Brain microvascular endothelial cell (primary cell): ENCODE measurements at regions not wholly inside any gene's neighbourhood (a gene's known extent, or its start where the extent isn't known, plus 50 kb on each side); places are given as distances from the start of the nearest gene placed in this dataset.

Experiments used
- DNase-seq: peaks from one replicate; pipeline ENCODE4 v3.0.0-alpha.2; 2020
- H3K27ac ChIP-seq: fragments of 250-450 bp; sonication (Bioruptor Pico); 2 replicates; pipeline ENCODE4 v1.5.1; 2020; ENCODE audit warnings: mild to moderate bottlenecking, moderate library complexity
- H3K27me3 ChIP-seq: fragments of 250-450 bp; sonication (Bioruptor Pico); replicated peaks from 2 replicates; pipeline ENCODE4 v1.5.1; 2020; ENCODE audit warnings: mild to moderate bottlenecking
- H3K36me3 ChIP-seq: fragments of 250-450 bp; sonication (Bioruptor Pico); replicated peaks from 2 replicates; pipeline ENCODE4 v1.5.1; 2020; ENCODE audit warnings: mild to moderate bottlenecking
- H3K4me3 ChIP-seq: 2 replicates; pipeline ENCODE4 v1.5.1; 2011; ENCODE audit warnings: low read depth, mild to moderate bottlenecking, control low read depth, low read length, moderate library complexity
- in situ Hi-C: cut with HindIII; loops from 2 replicates; pipeline ENCODE4 v1.10.0; 2017; ENCODE audit warnings: low sequenced_read_pairs, low pct_ligation_motif_present
- TF ChIP-seq, protein P1 (sequence below): IDR thresholded peaks from 2 replicates; pipeline ENCODE4 v1.5.1; 2011; ENCODE audit warnings: low read depth, mild to moderate bottlenecking, moderate library complexity, low read length, control low read depth, inconsistent platforms; ENCODE audit errors: missing control alignments

DNA sequence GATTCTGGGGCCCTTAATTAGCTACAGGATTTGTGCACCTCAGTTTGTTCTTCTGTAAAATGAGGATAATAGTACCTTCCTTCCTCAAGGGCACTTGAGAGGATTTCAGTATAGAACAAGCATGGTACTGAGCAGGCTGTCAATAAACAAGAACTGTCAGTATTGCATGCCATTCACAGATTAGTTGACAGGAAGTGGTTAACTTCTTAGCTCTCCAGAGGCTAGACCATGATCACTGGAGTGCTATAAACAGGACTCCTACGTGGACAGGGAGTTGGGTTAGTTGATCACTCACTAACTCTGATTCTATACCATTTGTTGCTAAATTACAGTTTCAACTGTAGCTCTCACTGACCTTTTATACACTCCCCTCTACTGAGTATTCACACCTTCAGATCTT lies 126.2 kb upstream of the DAB1 start:
- in situ Hi-C loops, result no loop called here
- no peak for DNase-seq
- Histone ChIP-seq H3K27ac (no peak overlapping the region), H3K36me3 (no peaks in the 10 kb centered on the region), H3K27me3 (no peaks in the 10 kb centered on the region), H3K4me3 (no peak overlapping the region)
- TF ChIP-seq, protein P1, sequence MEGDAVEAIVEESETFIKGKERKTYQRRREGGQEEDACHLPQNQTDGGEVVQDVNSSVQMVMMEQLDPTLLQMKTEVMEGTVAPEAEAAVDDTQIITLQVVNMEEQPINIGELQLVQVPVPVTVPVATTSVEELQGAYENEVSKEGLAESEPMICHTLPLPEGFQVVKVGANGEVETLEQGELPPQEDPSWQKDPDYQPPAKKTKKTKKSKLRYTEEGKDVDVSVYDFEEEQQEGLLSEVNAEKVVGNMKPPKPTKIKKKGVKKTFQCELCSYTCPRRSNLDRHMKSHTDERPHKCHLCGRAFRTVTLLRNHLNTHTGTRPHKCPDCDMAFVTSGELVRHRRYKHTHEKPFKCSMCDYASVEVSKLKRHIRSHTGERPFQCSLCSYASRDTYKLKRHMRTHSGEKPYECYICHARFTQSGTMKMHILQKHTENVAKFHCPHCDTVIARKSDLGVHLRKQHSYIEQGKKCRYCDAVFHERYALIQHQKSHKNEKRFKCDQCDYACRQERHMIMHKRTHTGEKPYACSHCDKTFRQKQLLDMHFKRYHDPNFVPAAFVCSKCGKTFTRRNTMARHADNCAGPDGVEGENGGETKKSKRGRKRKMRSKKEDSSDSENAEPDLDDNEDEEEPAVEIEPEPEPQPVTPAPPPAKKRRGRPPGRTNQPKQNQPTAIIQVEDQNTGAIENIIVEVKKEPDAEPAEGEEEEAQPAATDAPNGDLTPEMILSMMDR, result no peak

GRCh38 chr1:57549300-57549699 lies 125.4 kb upstream of the DAB1 start:
- in situ Hi-C loops, result no loop called here

DNA sequence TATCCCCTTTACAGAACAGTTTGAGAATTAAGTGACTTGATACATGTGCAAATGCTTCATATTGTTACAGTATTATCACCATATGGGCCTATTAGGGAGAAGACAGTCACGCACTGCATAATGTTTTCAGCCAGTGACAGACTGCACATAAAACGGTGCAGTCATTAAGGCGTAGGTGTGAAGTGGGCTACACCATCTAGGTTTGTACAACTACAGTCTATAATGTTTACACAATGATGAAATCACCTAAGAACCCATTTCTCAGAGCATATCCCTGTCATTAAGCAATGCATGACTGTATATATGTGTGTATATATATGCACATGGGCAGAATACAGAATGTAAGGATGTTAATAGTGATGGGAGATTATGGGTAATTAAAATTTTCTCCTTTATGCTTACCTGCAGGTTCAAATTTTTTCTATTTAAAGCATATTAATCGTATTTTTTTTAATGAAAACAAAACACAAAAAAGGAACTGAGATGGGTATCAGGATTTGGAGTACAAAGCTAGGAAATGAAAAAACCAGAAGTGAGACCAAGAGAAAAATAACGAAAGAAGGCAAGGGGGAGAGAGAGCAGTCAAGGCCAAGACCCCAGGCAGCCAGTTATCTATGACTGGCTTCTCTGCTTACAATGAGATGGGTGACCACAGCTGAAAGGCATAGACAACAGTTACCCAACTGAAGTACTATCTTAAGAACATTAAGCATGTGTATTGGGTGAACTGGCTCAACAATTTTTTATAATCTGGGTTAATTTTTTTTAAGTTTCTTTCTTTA lies 122.9 kb upstream of the DAB1 start:
- DNase-seq, result no peak
- no peaks in the 10 kb centered on the region for H3K36me3 ChIP-seq
- TF ChIP-seq, protein P1, result no peak
- H3K27me3 ChIP-seq, result no peaks in the 10 kb centered on the region
- H3K27ac ChIP-seq, result no peak overlapping the region
- no peak overlapping the region for H3K4me3 ChIP-seq
- in situ Hi-C loops, result no loop called here

More at GRCh38 chr1:57549300-57549699, 125.4 kb upstream of the DAB1 start:
- DNase-seq, result no peak
- H3K36me3 ChIP-seq, result no peaks in the 10 kb centered on the region
- TF ChIP-seq, protein P1, result no peak
- no peak overlapping the region for H3K27ac ChIP-seq
- no peaks in the 10 kb centered on the region for H3K27me3 ChIP-seq
- H3K4me3 ChIP-seq, result no peak overlapping the region

DNA sequence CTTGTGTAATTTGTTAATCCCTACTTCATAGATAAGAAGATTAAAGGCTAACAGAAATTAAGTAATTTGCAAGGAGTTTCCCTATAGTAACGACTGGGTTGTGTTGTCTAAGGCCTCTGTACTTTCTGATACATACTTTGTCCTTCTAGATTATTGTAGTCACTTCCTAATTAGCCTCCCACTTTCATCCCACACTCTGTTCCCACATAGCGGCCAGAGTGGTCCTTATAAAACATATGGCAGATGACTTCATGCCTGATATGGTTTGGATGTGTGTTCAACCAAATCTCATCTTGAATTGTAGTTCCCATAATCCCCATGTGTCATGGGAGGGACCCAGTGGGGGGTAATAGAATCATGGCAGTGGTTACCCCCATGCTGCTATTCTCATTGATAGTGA lies 120.5 kb upstream of the DAB1 start:
- no peak for DNase-seq
- in situ Hi-C loops, result no loop called here
- TF ChIP-seq, protein P1, result no peak
- Histone ChIP-seq H3K4me3 (no peak overlapping the region), H3K36me3 (no peaks in the 10 kb centered on the region), H3K27ac (no peak overlapping the region), H3K27me3 (no peaks in the 10 kb centered on the region)

DNA sequence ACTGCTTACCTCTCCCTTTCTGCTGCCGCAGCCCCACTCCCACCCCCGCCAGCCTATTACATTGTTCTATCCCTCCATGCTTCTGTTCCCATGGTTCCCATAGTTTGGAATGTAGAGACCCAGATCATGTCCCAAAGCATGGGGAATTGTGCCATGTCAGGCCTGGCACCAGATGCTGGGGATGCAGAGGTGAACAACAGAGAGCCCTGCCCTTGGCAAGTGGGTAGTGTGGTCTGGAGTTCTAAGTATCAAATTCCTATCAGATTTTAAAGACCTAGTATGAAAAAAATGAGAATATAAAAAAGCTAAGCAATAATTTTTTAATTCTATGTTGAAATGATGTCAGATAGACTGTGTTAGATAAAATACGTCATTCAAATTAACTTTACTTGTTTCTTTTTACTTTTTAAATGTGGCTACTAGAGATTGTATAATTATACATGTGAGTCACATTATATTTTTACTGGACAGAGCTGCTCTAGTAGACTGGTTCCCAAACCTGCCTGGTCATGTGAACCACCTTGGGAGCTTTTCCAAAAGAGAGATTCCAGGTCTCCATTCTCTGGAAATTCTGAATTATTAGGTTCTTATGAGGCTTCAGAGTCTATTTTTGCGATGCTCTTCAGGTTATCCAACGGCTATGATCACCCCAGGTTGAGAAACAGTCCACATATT lies 113.0 kb upstream of the DAB1 start:
- in situ Hi-C loops, result no loop called here
- Histone ChIP-seq H3K27me3 (no peaks in the 10 kb centered on the region), H3K36me3 (no peaks in the 10 kb centered on the region), H3K27ac (no peak overlapping the region), H3K4me3 (no peak overlapping the region)
- no peak for DNase-seq
- TF ChIP-seq, protein P1, result no peak
